Chondrocyte (in vitro differentiated cells): ENCODE measurements at regions not wholly inside any gene's neighbourhood (a gene's known extent, or its start where the extent isn't known, plus 50 kb on each side); places are given as distances from the start of the nearest gene placed in this dataset.

Experiments used
- DNase-seq: peaks from one replicate; pipeline ENCODE4 v3.0.0; 2021; ENCODE audit warnings: mixed read lengths, low spot score
- H3K27ac Mint-ChIP-seq: one replicate; pipeline ENCODE4 v1.8.0; 2021; ENCODE audit warnings: mild to moderate bottlenecking, moderate library complexity, mixed read lengths; ENCODE audit not compliant: unreplicated experiment
- H3K27me3 Mint-ChIP-seq: 2 replicates; pipeline ENCODE4 v1.8.0; 2021; ENCODE audit warnings: low read depth, mixed read lengths
- H3K36me3 Mint-ChIP-seq: 2 replicates; pipeline ENCODE4 v1.8.0; 2021; ENCODE audit warnings: low read depth, mixed read lengths
- H3K4me1 Mint-ChIP-seq: 2 replicates; pipeline ENCODE4 v1.8.0; 2021; ENCODE audit warnings: low read depth, mild to moderate bottlenecking, mixed read lengths
- H3K4me3 Mint-ChIP-seq: one replicate; pipeline ENCODE4 v1.8.0; 2021; ENCODE audit warnings: mild to moderate bottlenecking, moderate library complexity, mixed read lengths; ENCODE audit not compliant: unreplicated experiment
- H3K9me3 Mint-ChIP-seq: 2 replicates; pipeline ENCODE4 v1.8.0; 2021; ENCODE audit warnings: low read depth, mixed read lengths
- TF ChIP-seq, protein P1 (sequence below): fragments of 200-600 bp; sonication (generic); IDR thresholded peaks from 2 replicates; pipeline ENCODE4 v1.5.0; 2021; ENCODE audit warnings: antibody characterized with exemption, mild to moderate bottlenecking, moderate library complexity

DNA sequence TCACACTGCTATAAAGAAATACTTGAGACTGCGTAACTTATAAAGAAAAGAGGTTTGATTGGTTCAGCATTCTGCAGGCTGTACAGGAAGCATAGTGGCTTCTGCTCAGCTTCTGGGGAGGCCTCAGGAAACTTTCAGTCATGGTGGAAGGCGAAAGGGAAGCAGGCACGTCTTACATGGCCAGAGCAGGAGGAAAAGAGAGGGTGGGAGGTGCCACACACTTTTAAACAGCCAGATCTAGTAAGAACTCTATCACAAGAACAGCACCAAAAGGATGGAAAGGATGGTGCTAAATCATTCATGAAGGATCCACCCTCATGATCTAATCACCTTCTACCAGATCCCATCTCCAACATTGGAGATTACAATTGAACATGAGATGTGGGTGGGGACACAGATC is 145.5 kb upstream of the OSR1 start:
- no peaks in the 10 kb centered on the region for H3K4me1 Mint-ChIP-seq
- no peaks in the 10 kb centered on the region for H3K36me3 Mint-ChIP-seq
- peaks cover 4% of the 10 kb centered on the region for H3K27me3 Mint-ChIP-seq
- TF ChIP-seq, protein P1, sequence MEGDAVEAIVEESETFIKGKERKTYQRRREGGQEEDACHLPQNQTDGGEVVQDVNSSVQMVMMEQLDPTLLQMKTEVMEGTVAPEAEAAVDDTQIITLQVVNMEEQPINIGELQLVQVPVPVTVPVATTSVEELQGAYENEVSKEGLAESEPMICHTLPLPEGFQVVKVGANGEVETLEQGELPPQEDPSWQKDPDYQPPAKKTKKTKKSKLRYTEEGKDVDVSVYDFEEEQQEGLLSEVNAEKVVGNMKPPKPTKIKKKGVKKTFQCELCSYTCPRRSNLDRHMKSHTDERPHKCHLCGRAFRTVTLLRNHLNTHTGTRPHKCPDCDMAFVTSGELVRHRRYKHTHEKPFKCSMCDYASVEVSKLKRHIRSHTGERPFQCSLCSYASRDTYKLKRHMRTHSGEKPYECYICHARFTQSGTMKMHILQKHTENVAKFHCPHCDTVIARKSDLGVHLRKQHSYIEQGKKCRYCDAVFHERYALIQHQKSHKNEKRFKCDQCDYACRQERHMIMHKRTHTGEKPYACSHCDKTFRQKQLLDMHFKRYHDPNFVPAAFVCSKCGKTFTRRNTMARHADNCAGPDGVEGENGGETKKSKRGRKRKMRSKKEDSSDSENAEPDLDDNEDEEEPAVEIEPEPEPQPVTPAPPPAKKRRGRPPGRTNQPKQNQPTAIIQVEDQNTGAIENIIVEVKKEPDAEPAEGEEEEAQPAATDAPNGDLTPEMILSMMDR: no peak
- H3K9me3 Mint-ChIP-seq: peaks cover 3% of the 10 kb centered on the region
- H3K27ac Mint-ChIP-seq: no peak overlapping the region
- no peak for DNase-seq
- H3K4me3 Mint-ChIP-seq: no peak overlapping the region

DNA sequence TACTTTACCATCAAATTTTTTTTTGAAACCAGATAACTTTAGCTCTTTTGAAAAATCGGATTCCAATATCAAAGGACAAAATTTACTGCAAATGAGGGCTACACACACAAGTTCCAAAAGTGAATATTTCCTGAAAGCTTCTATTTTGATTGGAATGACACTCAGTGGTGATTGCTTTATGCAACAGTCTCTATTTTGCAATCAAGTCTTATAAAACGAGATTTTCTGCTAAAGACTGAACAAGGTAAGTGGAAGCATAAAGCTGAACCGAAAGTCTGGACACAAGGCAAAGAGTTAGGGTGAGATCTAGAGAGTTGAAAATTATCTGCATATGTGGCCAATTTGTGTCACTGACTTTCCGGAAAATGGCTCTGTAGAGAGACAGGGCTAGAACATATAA is 145.0 kb upstream of the OSR1 start:
- H3K4me1 Mint-ChIP-seq: no peaks in the 10 kb centered on the region
- H3K36me3 Mint-ChIP-seq: no peaks in the 10 kb centered on the region
- peaks cover 2% of the 10 kb centered on the region for H3K27me3 Mint-ChIP-seq
- DNase-seq: no peak
- H3K9me3 Mint-ChIP-seq: peaks cover 3% of the 10 kb centered on the region
- TF ChIP-seq, protein P1: no peak
- H3K27ac Mint-ChIP-seq: no peak overlapping the region
- no peak overlapping the region for H3K4me3 Mint-ChIP-seq

DNA sequence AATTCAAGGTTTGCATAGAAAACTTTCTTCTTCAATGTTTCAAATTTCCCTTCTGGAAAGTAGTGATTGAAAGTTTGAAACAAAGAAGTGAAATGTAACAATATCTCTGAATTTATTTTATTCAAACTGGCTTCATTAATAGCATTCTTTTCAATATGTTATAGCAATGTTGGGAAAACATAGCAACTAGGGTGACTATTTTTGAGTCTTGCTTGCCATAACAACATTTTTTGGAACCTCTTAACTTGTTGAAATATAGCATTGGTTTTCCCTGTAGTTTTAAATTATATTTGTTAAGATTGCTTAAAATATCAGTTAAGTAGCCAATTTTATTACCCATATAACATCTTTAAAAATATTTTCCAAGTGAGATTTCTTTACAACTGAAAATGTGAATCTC is 141.7 kb upstream of the OSR1 start:
- H3K36me3 Mint-ChIP-seq: no peaks in the 10 kb centered on the region
- no peak for DNase-seq
- no peak overlapping the region for H3K4me3 Mint-ChIP-seq
- H3K4me1 Mint-ChIP-seq: no peaks in the 10 kb centered on the region
- no peak overlapping the region for H3K27ac Mint-ChIP-seq
- peaks cover 2% of the 10 kb centered on the region for H3K27me3 Mint-ChIP-seq
- TF ChIP-seq, protein P1: no peak
- peaks cover 3% of the 10 kb centered on the region for H3K9me3 Mint-ChIP-seq

GRCh38 chr2:19496646-19497045 is 138.2 kb upstream of the OSR1 start:
- Mint-ChIP-seq H3K36me3 (no peaks in the 10 kb centered on the region), H3K27me3 (peaks cover 2% of the 10 kb centered on the region), H3K4me3 (no peak overlapping the region), H3K4me1 (peaks cover 3% of the 10 kb centered on the region), H3K27ac (no peak overlapping the region), H3K9me3 (peaks cover 3% of the 10 kb centered on the region)
- TF ChIP-seq, protein P1: no peak
- no peak for DNase-seq

DNA sequence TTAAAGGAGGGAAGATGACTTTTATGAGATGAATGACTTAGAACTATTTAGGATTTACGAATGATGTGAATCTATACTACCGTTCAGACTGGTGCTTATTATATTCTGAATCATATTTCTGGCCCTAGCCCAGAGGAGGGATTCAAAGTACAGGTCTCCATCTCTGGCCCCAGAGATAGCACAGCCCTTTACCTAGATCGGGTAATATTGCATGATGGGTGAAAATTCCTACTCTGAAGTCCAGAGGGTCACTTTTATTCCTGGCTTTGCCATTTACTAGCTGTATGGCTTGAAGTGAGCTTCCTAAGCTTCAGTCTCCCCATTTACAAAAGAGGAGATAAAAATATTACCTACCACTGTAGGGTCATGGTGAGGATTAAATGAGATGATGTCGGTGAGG is 135.8 kb upstream of the OSR1 start:
- no peak for DNase-seq
- no peak overlapping the region for H3K27ac Mint-ChIP-seq
- peaks cover 3% of the 10 kb centered on the region for H3K4me1 Mint-ChIP-seq
- TF ChIP-seq, protein P1: no peak
- H3K4me3 Mint-ChIP-seq: no peak overlapping the region
- peaks cover 2% of the 10 kb centered on the region for H3K36me3 Mint-ChIP-seq
- H3K9me3 Mint-ChIP-seq: peaks cover 3% of the 10 kb centered on the region
- H3K27me3 Mint-ChIP-seq: peaks cover 4% of the 10 kb centered on the region
